T follicular helper cell (primary cell): ENCODE measurements at regions not wholly inside any gene's neighbourhood (a gene's known extent, or its start where the extent isn't known, plus 50 kb on each side); places are given as distances from the start of the nearest gene placed in this dataset.

Experiments used
- DNase-seq: peaks from one replicate; pipeline ENCODE4 v3.0.0-alpha.2; 2020; ENCODE audit warnings: low read depth

- DNase-seq, result no peak
These were observed 52.9 kb upstream of the FGGY start for GRCh38 chr1:59243978-59244377.

GRCh38 chr1:59244891-59245290 lies 52.0 kb upstream of the FGGY start:
- no peak for DNase-seq
